ENCODE measurements at regions not wholly inside any gene's neighbourhood (a gene's known extent, or its start where the extent isn't known, plus 50 kb on each side); places are given as distances from the start of the nearest gene placed in this dataset.

DNA sequence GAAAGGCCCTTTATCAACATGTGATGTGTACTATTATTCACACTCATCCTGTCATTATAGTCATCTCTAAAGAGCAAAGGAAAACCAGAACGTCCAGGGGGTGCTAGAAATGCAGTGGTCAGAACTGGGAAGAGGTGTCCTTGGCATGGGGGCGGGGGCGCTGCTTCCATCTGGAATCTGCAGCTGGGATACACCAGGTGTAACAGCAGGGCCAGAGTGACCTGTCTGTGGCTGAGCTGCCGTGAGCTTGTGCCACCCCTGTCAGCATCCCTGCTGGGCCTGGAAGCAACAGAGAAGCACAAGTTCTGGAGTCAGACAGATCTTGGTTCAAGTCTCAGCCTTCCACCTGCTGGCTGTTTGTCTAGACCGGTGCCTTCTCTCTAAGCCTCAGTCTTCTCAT, 263.3 kb upstream of the MVB12B start:
- Histone ChIP-seq H3K9me3 (no peaks in the 10 kb centered on the region), H3K27me3 (no peaks in the 10 kb centered on the region), H3K4me1 (no peaks in the 10 kb centered on the region), H3K4me3 (no peak overlapping the region), H3K27ac (no peak overlapping the region), H3K36me3 (no peaks in the 10 kb centered on the region)
- TF ChIP-seq, protein P1, sequence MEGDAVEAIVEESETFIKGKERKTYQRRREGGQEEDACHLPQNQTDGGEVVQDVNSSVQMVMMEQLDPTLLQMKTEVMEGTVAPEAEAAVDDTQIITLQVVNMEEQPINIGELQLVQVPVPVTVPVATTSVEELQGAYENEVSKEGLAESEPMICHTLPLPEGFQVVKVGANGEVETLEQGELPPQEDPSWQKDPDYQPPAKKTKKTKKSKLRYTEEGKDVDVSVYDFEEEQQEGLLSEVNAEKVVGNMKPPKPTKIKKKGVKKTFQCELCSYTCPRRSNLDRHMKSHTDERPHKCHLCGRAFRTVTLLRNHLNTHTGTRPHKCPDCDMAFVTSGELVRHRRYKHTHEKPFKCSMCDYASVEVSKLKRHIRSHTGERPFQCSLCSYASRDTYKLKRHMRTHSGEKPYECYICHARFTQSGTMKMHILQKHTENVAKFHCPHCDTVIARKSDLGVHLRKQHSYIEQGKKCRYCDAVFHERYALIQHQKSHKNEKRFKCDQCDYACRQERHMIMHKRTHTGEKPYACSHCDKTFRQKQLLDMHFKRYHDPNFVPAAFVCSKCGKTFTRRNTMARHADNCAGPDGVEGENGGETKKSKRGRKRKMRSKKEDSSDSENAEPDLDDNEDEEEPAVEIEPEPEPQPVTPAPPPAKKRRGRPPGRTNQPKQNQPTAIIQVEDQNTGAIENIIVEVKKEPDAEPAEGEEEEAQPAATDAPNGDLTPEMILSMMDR (IDR thresholded peaks at IDR 0.05), result no peak
- no peak for DNase-seq (ENCODE audit: low spot score)

DNA sequence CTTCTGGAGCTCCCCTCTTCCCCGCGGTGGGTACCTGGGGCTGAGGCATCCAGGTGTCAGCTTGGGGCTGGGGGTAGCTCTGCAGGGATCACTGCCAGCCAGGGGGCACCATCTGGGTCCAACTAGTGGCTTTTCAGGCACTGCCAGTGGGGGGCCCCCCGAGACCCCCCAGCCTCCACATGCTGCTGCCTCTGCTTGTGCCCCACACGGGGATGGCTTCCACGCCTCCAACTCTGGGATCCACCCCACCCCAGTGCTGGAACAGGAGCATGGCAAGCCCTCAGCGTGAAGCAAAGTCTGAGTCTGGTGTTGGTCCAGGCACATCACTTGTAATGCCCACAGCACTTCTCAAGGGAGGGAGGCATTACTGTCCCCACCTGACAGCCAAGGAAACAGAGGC, 260.5 kb upstream of the MVB12B start:
- Histone ChIP-seq H3K27ac (no peak overlapping the region), H3K27me3 (no peaks in the 10 kb centered on the region), H3K36me3 (no peaks in the 10 kb centered on the region), H3K4me3 (no peak overlapping the region), H3K9me3 (no peaks in the 10 kb centered on the region), H3K4me1 (no peaks in the 10 kb centered on the region)
- TF ChIP-seq, protein P1 (IDR thresholded peaks at IDR 0.05), result no peak
- DNase-seq (ENCODE audit: low spot score), result no peak

DNA sequence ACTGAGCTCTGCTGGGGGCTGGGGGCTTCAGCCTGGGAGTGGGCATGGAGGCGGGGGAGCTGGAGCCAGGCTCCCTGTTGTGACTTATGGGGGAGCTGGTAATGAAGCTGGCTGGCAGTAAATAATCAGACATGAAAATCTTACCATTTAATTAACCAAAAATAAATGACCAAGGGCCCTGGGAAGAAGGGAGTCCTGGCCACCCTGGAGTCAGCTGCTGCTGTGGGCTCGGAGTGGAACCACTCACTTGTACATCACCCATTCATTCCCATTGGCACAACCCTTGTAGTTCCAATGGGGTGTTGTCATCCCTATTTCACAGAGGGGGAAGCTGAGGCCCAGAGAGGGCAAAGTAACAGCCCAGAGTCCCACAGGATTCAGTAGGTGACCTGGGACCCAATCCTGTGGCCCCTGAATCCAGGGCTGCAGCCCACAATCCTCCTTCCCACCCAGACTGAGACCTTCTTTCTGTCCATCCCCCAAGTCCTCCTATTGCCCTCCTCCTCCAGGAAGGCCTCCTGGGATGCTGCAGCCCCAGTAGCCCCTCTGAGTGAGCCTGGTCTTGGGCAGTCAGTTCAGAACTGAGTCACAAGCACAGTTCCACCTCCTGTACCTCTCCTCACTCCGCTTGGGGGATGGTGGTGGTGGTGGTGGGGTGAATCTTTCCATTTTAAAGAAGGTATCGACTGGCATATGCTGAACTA, 259.4 kb upstream of the MVB12B start:
- Histone ChIP-seq H3K4me3 (no peak overlapping the region), H3K36me3 (no peaks in the 10 kb centered on the region), H3K4me1 (no peaks in the 10 kb centered on the region), H3K27me3 (no peaks in the 10 kb centered on the region), H3K9me3 (no peaks in the 10 kb centered on the region), H3K27ac (no peak overlapping the region)
- TF ChIP-seq, protein P1 (IDR thresholded peaks at IDR 0.05), result no peak
- DNase-seq (ENCODE audit: low spot score), result no peak

DNA sequence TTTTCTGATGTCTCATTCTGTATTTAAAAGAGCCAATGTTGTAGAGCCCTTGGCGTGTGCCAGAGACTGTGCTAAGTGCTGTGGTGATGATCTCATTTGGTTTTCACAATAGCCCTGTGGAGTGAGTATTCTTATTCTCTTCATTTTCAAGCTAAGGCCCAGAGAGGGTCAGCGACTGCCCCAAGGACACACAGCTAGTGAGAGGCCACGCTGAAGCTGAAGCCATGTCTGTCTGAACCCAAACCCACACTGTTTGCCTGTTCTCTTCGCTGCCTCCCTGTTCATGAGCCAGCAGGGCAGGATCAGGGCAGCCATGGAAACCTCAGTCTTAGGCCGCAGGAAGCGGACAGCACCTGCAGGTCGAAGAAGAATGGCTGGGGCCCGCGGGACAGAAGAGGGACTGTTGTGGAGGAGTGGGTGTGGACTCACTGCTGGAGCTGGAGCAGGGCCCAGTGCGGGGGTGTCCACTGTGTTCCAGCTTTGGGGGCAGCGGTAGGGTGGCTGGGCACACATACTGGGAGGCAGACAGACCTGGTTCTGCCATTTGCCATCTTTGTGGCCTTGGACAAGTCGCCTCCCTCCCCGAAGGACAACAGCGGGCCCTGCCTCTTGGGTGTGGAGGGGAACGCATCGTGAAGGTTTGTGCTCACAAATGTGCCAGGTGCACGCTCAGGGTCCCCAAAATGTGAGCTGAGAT, 257.9 kb upstream of the MVB12B start:
- TF ChIP-seq, protein P1 (IDR thresholded peaks at IDR 0.05), result no peak
- no peak for DNase-seq (ENCODE audit: low spot score)
- H3K27me3 ChIP-seq, result no peaks in the 10 kb centered on the region
- no peaks in the 10 kb centered on the region for H3K36me3 ChIP-seq
- no peak overlapping the region for H3K4me3 ChIP-seq
- H3K9me3 ChIP-seq, result no peaks in the 10 kb centered on the region
- no peak overlapping the region for H3K27ac ChIP-seq
- H3K4me1 ChIP-seq, result no peaks in the 10 kb centered on the region

DNA sequence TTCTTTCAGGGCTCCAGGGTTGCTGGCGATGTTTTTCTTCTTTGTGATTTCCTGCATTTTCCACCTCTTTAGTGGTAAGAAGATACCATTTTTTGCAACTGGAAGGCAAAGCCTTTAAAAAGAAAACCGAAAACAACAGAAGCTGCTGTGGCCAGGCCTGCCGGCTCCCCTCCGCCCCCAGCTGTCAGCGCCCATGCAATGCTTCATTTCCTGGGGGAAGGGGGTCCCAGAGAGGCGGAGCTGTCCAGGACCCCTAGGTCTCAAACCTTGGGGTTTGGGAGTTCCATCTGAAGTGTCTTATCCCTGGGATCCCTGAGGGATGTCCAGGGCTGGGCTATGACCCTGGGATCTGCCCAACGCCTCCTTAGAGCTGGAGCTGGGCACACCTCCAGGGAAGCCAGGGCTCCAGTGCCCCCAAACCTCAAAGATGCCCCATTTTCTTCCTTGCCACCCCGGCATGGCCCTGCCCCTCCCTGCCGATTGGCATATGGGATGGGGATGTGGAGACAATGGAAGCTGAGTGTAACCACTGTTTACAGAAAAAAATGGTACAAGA, 257.2 kb upstream of the MVB12B start:
- TF ChIP-seq, protein P1 (IDR thresholded peaks at IDR 0.05), result no peak
- H3K27me3 ChIP-seq, result no peaks in the 10 kb centered on the region
- DNase-seq (ENCODE audit: low spot score), result no peak
- no peak overlapping the region for H3K27ac ChIP-seq
- no peaks in the 10 kb centered on the region for H3K36me3 ChIP-seq
- no peak overlapping the region for H3K4me3 ChIP-seq
- no peaks in the 10 kb centered on the region for H3K9me3 ChIP-seq
- H3K4me1 ChIP-seq, result no peaks in the 10 kb centered on the region

All from right atrium auricular region (tissue), 2 donors.